K562 (cell line): ENCODE measurements at regions not wholly inside any gene's neighbourhood (a gene's known extent, or its start where the extent isn't known, plus 50 kb on each side); places are given as distances from the start of the nearest gene placed in this dataset.
"Not testable (repeated sequence)": the region's sequence is repeated elsewhere in the genome, so short reads cannot be mapped to it uniquely, and the experiment has no call there.

Experiments
- ATAC-seq: fragments of 200-7000 bp; cut with Tn5 transposase; 3 replicates; pipeline ENCODE4 v1.9.1; 2020; ENCODE audit warnings: moderate library complexity
- BruUV-seq: library from RNA; stranded (reverse); fragments of 400-500 nt; replicated peaks from 2 replicates; lab custom pipeline; 2021; lab: Mats Ljungman, UMichigan
- CTCF ChIA-PET: fragments of 300-600 bp; formaldehyde crosslinking; extraction: SDS; loops from one replicate; lab custom pipeline; 2021; ENCODE audit warnings: low intra/inter-chr PET ratio; lab: Yijun Ruan, JAX
- POLR2A ChIA-PET: fragments of 300-600, 350-650 bp; sonication (Branson Sonifier 250); formaldehyde crosslinking; extraction: SDS; loops from one replicate; lab custom pipeline; 2021; ENCODE audit warnings: antibody characterized with exemption, inconsistent platforms; lab: Yijun Ruan, JAX
- DNase-seq, 4 experiments: peaks; one replicate each; pipeline versions ENCODE4 v3.0.0 to v3.0.0-alpha.2; 2011 to 2018; ENCODE audit warnings: low spot score in 3 of 4, mixed read lengths in 3 of 4; ENCODE audit errors: extremely low read depth in 1 of 4
- FAIRE-seq: peaks from 2 replicates; lab custom pipeline; 2011; peaks lifted over from hg19 to GRCh38; lab: Jason Lieb, UNC
- H2AFZ ChIP-seq: 2 replicates; pipeline ENCODE4 v1.6.0; 2011; ENCODE audit warnings: low read depth, low read length, control low read depth, inconsistent platforms
- H3K27ac ChIP-seq: fragments of 200-600 bp; 3 replicates; pipeline ENCODE4 v1.8.0; 2011; ENCODE audit warnings: low read depth, mild to moderate bottlenecking, control low read depth, inconsistent platforms, low read length, moderate library complexity, mixed read lengths; ENCODE audit errors: extremely low read depth
- H3K27me3 ChIP-seq, 2 experiments: fragments of 300-600 bp in 1 of 2; 2 replicates in 1 of 2; 3 replicates in 1 of 2; pipeline versions ENCODE4 v1.6.0 to v1.8.0; 2011; ENCODE audit warnings: inconsistent platforms in 2 of 2, low read length in 2 of 2, mild to moderate bottlenecking in 1 of 2, mixed read lengths in 1 of 2, moderate library complexity in 1 of 2; ENCODE audit not compliant: control insufficient read depth in 2 of 2, insufficient read depth in 2 of 2
- H3K36me3 ChIP-seq: fragments of 300-600 bp; 3 replicates; pipeline ENCODE4 v1.8.0; 2011; ENCODE audit warnings: mild to moderate bottlenecking, low read length, inconsistent platforms; ENCODE audit not compliant: control insufficient read depth, insufficient read depth
- H3K4me1 ChIP-seq, 2 experiments: fragments of 200-600 bp in 1 of 2; replicated peaks in 1 of 2; 2 replicates in 1 of 2; 3 replicates in 1 of 2; pipeline versions ENCODE4 v1.5.1 to v1.8.0; 2011; ENCODE audit warnings: inconsistent platforms in 2 of 2, low read length in 2 of 2, mild to moderate bottlenecking in 1 of 2, mixed read lengths in 1 of 2, moderate library complexity in 1 of 2; ENCODE audit not compliant: control insufficient read depth in 2 of 2, insufficient read depth in 2 of 2
- H3K4me2 ChIP-seq: 2 replicates; pipeline ENCODE4 v1.6.1; 2011; ENCODE audit warnings: low read length, control low read depth, inconsistent platforms, mixed read lengths; ENCODE audit not compliant: insufficient read depth
- H3K4me3 ChIP-seq: fragments of 200-600 bp; sonication (generic), shearing (Covaris generic); 2 replicates; pipeline ENCODE4 v1.5.1; 2016; ENCODE audit warnings: control low read depth, inconsistent platforms
- H3K79me2 ChIP-seq: fragments of 200-600 bp; 3 replicates; pipeline ENCODE4 v1.8.0; 2011; ENCODE audit warnings: low read length, inconsistent platforms; ENCODE audit not compliant: control insufficient read depth, insufficient read depth
- H3K9ac ChIP-seq, 2 experiments: 2 replicates each; pipeline versions ENCODE4 v1.6.0 to v1.6.1; 2011; ENCODE audit warnings: low read depth in 2 of 2, low read length in 2 of 2, control low read depth in 1 of 2, inconsistent platforms in 1 of 2, mild to moderate bottlenecking in 1 of 2, mixed read lengths in 1 of 2; ENCODE audit not compliant: insufficient read depth in 1 of 2
- H3K9me1 ChIP-seq: one replicate; pipeline ENCODE4 v1.6.0; 2011; ENCODE audit warnings: inconsistent platforms, mild to moderate bottlenecking, low read length, moderate library complexity; ENCODE audit not compliant: control insufficient read depth, insufficient read depth
- H3K9me3 ChIP-seq: replicated peaks from 2 replicates; pipeline ENCODE4 v1.5.1; 2011; ENCODE audit warnings: low read depth, low read length, inconsistent platforms; ENCODE audit not compliant: control insufficient read depth, insufficient read depth
- H4K20me1 ChIP-seq: replicated peaks from 2 replicates; pipeline ENCODE4 v1.6.1; 2011; ENCODE audit warnings: low read length, inconsistent platforms, mixed read lengths; ENCODE audit not compliant: control insufficient read depth, insufficient read depth
- FIP1L1 ChIP-seq: fragments of 200-400 bp; formaldehyde crosslinking; IDR thresholded peaks from 2 replicates; pipeline ENCODE4 v1.6.1; 2018; ENCODE audit warnings: mild to moderate bottlenecking, low read depth, low read length; ENCODE audit not compliant: poor library complexity, severe bottlenecking
- GTF2E2 ChIP-seq: fragments of 200-800 bp; sonication (Bioruptor generic); IDR thresholded peaks from 2 replicates; pipeline ENCODE4 v1.6.1; 2016; ENCODE audit warnings: missing genetic modification characterization, missing compliant biosample characterization
- KAT7 ChIP-seq: sonication (generic); formaldehyde crosslinking; IDR thresholded peaks from 2 replicates; pipeline ENCODE4 v1.8.0; 2022; ENCODE audit warnings: missing genetic modification reagents, mild to moderate bottlenecking, borderline replicate concordance
- THRAP3 ChIP-seq: fragments of 450-650 bp; IDR thresholded peaks from 2 replicates; pipeline ENCODE4 v1.6.1; 2016; ENCODE audit warnings: mild to moderate bottlenecking, inconsistent platforms, borderline replicate concordance
- YBX1 ChIP-seq: fragments of 450-650 bp; IDR thresholded peaks from 2 replicates; pipeline ENCODE4 v1.7.1; 2016; ENCODE audit warnings: mild to moderate bottlenecking
- ZNF445 ChIP-seq: fragments of 250-450 bp; sonication (Bioruptor Pico); IDR thresholded peaks from 2 replicates; pipeline ENCODE4 v1.4.0; 2020; ENCODE audit warnings: low read depth, mild to moderate bottlenecking, moderate library complexity
- WGBS: fragments of 100-300 bp; shearing (Covaris generic); methylation state at CpG from one replicate; pipeline ENCODE4 v1.1.6; 2016; ENCODE audit warnings: low coverage, mixed read lengths; ENCODE audit not compliant: insufficient coverage; ENCODE audit errors: missing lambda C conversion rate; 5-methylcytosine and 5-hydroxymethylcytosine counted together
- in situ Hi-C: fragments of 300-500 bp; cut with MboI; formaldehyde crosslinking; loops from 4 replicates; pipeline ENCODE4 v1.15.0; 2018; ENCODE audit warnings: inconsistent platforms, mixed read lengths
- intact Hi-C: fragments of 100-400 bp; cut with micrococcal nuclease; formaldehyde crosslinking; loops from 2 replicates; pipeline ENCODE4 v1.14.2; 2022
- TF ChIP-seq, protein P1 (sequence below): fragments of 250-450 bp; sonication (Bioruptor Pico); IDR thresholded peaks from 2 replicates; pipeline ENCODE4 v1.9.0; 2021; ENCODE audit warnings: mild to moderate bottlenecking, inconsistent platforms
- TF ChIP-seq, protein P2 (sequence below): fragments of 450-650 bp; IDR thresholded peaks from 2 replicates; pipeline ENCODE4 v1.6.1; 2016; ENCODE audit warnings: missing biosample characterization, missing genetic modification characterization

DNA sequence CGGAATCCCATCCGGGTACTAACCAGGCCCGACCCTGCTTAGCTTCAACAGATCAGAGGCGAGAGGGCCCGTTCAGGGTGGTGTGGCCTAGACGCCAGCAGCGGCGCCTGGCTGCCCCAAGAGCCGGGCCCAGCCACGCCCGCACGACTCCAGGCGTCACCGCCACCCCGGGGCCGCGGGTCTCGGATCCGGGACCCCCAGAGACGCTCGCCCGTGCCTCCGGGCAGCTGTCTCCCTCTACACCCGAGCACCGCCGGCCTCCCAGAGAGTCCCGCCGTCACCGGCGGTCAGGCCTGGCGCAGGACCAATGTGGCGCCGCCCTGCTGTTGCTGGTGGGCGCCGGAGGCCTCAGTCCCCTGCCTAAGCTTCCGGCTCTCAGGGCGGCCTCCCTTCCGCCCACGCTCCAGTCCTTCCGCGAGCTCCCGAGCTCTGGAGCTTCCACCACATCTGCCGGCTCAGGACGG is 441.2 kb upstream of the DEFB115 start (continued):
- TF ChIP-seq, protein P1, sequence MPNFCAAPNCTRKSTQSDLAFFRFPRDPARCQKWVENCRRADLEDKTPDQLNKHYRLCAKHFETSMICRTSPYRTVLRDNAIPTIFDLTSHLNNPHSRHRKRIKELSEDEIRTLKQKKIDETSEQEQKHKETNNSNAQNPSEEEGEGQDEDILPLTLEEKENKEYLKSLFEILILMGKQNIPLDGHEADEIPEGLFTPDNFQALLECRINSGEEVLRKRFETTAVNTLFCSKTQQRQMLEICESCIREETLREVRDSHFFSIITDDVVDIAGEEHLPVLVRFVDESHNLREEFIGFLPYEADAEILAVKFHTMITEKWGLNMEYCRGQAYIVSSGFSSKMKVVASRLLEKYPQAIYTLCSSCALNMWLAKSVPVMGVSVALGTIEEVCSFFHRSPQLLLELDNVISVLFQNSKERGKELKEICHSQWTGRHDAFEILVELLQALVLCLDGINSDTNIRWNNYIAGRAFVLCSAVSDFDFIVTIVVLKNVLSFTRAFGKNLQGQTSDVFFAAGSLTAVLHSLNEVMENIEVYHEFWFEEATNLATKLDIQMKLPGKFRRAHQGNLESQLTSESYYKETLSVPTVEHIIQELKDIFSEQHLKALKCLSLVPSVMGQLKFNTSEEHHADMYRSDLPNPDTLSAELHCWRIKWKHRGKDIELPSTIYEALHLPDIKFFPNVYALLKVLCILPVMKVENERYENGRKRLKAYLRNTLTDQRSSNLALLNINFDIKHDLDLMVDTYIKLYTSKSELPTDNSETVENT: no peak
- TF ChIP-seq KAT7 (CRISPR knock-in tag): no peak
- no peak for TF ChIP-seq THRAP3
- TF ChIP-seq, protein P2, sequence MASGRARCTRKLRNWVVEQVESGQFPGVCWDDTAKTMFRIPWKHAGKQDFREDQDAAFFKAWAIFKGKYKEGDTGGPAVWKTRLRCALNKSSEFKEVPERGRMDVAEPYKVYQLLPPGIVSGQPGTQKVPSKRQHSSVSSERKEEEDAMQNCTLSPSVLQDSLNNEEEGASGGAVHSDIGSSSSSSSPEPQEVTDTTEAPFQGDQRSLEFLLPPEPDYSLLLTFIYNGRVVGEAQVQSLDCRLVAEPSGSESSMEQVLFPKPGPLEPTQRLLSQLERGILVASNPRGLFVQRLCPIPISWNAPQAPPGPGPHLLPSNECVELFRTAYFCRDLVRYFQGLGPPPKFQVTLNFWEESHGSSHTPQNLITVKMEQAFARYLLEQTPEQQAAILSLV: no peak
- TF ChIP-seq ZNF445 (CRISPR knock-in tag): no peak
- no peak for TF ChIP-seq FIP1L1
- no peak for TF ChIP-seq GTF2E2
- no peak for TF ChIP-seq YBX1

DNA sequence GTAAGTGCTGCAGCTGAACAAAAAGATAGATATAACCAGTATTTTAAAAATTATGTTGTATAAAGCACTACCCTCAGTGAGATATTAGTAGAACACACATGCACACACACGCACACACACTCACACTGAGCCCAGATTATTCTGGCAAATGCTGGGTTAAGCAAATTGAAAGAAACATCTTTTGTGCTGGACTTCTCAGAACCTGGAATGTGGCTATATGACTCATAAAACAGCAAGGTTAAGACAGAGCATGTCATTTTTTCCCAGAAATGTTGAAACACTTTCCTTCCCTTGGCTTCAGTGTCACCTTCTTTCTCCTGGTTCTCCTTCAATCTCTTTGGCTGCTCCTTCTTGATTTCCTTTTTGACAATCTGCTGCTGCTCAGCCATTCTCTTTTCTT is 435.8 kb upstream of the DEFB115 start:
- WGBS: 4% methylated on average over 1 of the region's 1 CpG
- POLR2A ChIA-PET, H3K4me1 ChIP-seq, BruUV-seq, H3K4me3 ChIP-seq, H3K36me3 ChIP-seq, H3K9me3 ChIP-seq, CTCF ChIA-PET, H3K79me2 ChIP-seq, ATAC-seq, H4K20me1 ChIP-seq, H3K9ac ChIP-seq, H3K9me1 ChIP-seq, intact Hi-C loops, H2AFZ ChIP-seq, DNase-seq, H3K4me2 ChIP-seq, H3K27me3 ChIP-seq, H3K27ac ChIP-seq, FAIRE-seq: not testable (repeated sequence)
- in situ Hi-C loops: loop anchor here (10.0 kb wide), 1 partner anchor 163 kb away; no protein-coding TSS in a partner anchor

DNA sequence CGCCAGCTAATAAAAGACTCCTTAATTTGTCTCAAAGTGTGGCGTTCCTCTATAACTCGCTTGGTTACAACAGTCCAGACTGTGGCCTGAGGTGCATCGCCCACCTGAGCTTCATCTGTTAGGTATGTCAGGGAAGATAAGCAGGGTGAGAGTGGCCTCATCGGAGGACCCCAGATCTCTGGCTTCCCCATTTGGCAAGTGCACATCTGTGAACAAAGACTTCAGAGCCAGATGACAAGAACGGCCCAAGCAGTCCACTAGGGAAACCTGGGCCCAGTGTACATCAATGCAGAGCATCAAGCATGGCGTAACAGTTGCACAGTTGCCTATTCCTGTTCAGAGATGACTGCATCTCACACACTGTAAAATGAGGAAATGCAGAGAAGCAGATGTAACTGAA is 432.8 kb upstream of the DEFB115 start:
- DNase-seq, intact Hi-C loops, H3K4me2 ChIP-seq, H3K79me2 ChIP-seq, POLR2A ChIA-PET, H3K36me3 ChIP-seq, ATAC-seq, FAIRE-seq, H3K9ac ChIP-seq, H3K9me3 ChIP-seq, BruUV-seq, H3K4me3 ChIP-seq, H3K27ac ChIP-seq, H3K27me3 ChIP-seq, CTCF ChIA-PET, H3K9me1 ChIP-seq, H2AFZ ChIP-seq, H4K20me1 ChIP-seq, H3K4me1 ChIP-seq: not testable (repeated sequence)
- 0% methylated on average over 7 of the region's 7 CpGs for WGBS
- in situ Hi-C loops: loop anchor here (10.0 kb wide), 1 partner anchor 160 kb away; no protein-coding TSS in a partner anchor
